ENCODE measurements at regions not wholly inside any gene's neighbourhood (a gene's known extent, or its start where the extent isn't known, plus 50 kb on each side); places are given as distances from the start of the nearest gene placed in this dataset.

GRCh38 chr2:192278701-192279100 lies 84.0 kb upstream of the TMEFF2 start:
- DNase-seq (ENCODE audit: low read depth): no peak

- no peak for DNase-seq (ENCODE audit: low read depth)
These were observed 82.9 kb upstream of the TMEFF2 start for GRCh38 chr2:192277494-192278109.

GRCh38 chr2:192275632-192276031 lies 80.9 kb upstream of the TMEFF2 start:
- DNase-seq (ENCODE audit: low read depth): no peak

GRCh38 chr2:192267484-192267883 lies 72.8 kb upstream of the TMEFF2 start:
- peak; percentile 89 for DNase-seq (ENCODE audit: low read depth)

GRCh38 chr2:192265751-192266150 lies 71.0 kb upstream of the TMEFF2 start:
- peak; percentile 28 for DNase-seq (ENCODE audit: low read depth)

- DNase-seq (ENCODE audit: low read depth): no peak
These were observed 59.7 kb upstream of the TMEFF2 start for GRCh38 chr2:192254444-192254843.

- no peak for DNase-seq (ENCODE audit: low read depth)
These were observed 59.0 kb upstream of the TMEFF2 start for GRCh38 chr2:192253692-192254091.

- DNase-seq (ENCODE audit: low read depth): no peak
These were observed 56.2 kb upstream of the TMEFF2 start for GRCh38 chr2:192250961-192251360.

GRCh38 chr2:192247456-192247855 lies 52.7 kb upstream of the TMEFF2 start:
- DNase-seq (ENCODE audit: low read depth): peak; percentile 63

GRCh38 chr2:192246297-192246696 lies 51.6 kb upstream of the TMEFF2 start:
- DNase-seq (ENCODE audit: low read depth): no peak

GRCh38 chr2:192245329-192245728 lies 50.6 kb upstream of the TMEFF2 start:
- DNase-seq (ENCODE audit: low read depth): peak; percentile 76

Data from iris pigment epithelial cell (primary cell).